Ishikawa (cell line): ENCODE measurements at regions not wholly inside any gene's neighbourhood (a gene's known extent, or its start where the extent isn't known, plus 50 kb on each side); places are given as distances from the start of the nearest gene placed in this dataset.

Experiments used
- CEBPB ChIP-seq: IDR thresholded peaks from 2 replicates; pipeline ENCODE4 v1.6.1; 2012
- CREB1 ChIP-seq: IDR thresholded peaks from 2 replicates; pipeline ENCODE4 v1.6.1; 2012; ENCODE audit warnings: low read depth
- EP300 ChIP-seq: IDR thresholded peaks from 2 replicates; pipeline ENCODE4 v1.6.1; 2012; ENCODE audit warnings: borderline replicate concordance
- FOXM1 ChIP-seq: IDR thresholded peaks from 2 replicates; pipeline ENCODE4 v1.6.1; 2012; ENCODE audit warnings: low read depth, borderline replicate concordance
- NFIC ChIP-seq: IDR thresholded peaks from 2 replicates; pipeline ENCODE4 v1.6.1; 2012
- RAD21 ChIP-seq: IDR thresholded peaks from 2 replicates; pipeline ENCODE4 v1.6.1; 2012; ENCODE audit warnings: low read depth
- TAF1 ChIP-seq: IDR thresholded peaks from 2 replicates; pipeline ENCODE4 v1.6.1; 2012; ENCODE audit warnings: low read depth, mild to moderate bottlenecking
- TEAD4 ChIP-seq: IDR thresholded peaks from 2 replicates; pipeline ENCODE4 v1.6.1; 2012
- USF1 ChIP-seq: IDR thresholded peaks from 2 replicates; pipeline ENCODE4 v1.6.1; 2012
- YY1 ChIP-seq: IDR thresholded peaks from 2 replicates; pipeline ENCODE4 v1.6.1; 2012; ENCODE audit warnings: low read depth
- TF ChIP-seq, protein P1 (sequence below): IDR thresholded peaks from 2 replicates; pipeline ENCODE4 v1.6.1; 2012
- TF ChIP-seq, protein P2 (sequence below): IDR thresholded peaks from 2 replicates; pipeline ENCODE4 v1.6.1; 2012; ENCODE audit warnings: low read depth, mild to moderate bottlenecking

DNA sequence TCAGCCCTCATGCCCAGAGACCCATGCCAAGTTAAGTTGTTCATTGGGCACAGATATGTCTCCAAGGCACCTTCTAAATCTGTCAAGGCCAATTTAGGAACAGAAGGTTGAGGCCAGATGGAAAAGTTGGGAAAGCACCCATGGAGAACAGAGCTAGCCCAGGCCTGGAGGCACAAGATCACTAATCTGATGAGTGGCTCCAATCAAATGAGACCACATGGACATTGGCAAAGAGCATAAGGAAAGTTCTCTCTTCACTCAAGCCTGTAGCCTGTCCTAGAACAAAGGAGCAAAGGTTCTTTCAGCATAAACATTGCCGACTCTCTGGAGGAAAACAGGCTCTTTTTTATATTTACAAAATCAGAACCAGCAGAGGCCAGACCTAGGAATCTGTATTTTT is 154.8 kb downstream of the RNF152 start:
- no peak for TF ChIP-seq YY1
- TF ChIP-seq CEBPB, result no peak
- TF ChIP-seq EP300, result no peak
- TF ChIP-seq CREB1, result no peak
- no peak for TF ChIP-seq NFIC
- no peak for TF ChIP-seq RAD21
- TF ChIP-seq TAF1, result no peak
- TF ChIP-seq, protein P1, sequence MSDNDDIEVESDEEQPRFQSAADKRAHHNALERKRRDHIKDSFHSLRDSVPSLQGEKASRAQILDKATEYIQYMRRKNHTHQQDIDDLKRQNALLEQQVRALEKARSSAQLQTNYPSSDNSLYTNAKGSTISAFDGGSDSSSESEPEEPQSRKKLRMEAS, result no peak
- TF ChIP-seq, protein P2, sequence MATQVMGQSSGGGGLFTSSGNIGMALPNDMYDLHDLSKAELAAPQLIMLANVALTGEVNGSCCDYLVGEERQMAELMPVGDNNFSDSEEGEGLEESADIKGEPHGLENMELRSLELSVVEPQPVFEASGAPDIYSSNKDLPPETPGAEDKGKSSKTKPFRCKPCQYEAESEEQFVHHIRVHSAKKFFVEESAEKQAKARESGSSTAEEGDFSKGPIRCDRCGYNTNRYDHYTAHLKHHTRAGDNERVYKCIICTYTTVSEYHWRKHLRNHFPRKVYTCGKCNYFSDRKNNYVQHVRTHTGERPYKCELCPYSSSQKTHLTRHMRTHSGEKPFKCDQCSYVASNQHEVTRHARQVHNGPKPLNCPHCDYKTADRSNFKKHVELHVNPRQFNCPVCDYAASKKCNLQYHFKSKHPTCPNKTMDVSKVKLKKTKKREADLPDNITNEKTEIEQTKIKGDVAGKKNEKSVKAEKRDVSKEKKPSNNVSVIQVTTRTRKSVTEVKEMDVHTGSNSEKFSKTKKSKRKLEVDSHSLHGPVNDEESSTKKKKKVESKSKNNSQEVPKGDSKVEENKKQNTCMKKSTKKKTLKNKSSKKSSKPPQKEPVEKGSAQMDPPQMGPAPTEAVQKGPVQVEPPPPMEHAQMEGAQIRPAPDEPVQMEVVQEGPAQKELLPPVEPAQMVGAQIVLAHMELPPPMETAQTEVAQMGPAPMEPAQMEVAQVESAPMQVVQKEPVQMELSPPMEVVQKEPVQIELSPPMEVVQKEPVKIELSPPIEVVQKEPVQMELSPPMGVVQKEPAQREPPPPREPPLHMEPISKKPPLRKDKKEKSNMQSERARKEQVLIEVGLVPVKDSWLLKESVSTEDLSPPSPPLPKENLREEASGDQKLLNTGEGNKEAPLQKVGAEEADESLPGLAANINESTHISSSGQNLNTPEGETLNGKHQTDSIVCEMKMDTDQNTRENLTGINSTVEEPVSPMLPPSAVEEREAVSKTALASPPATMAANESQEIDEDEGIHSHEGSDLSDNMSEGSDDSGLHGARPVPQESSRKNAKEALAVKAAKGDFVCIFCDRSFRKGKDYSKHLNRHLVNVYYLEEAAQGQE, result no peak
- no peak for TF ChIP-seq TEAD4
- no peak for TF ChIP-seq FOXM1
- no peak for TF ChIP-seq USF1
